GM12878 (cell line): ENCODE measurements at regions not wholly inside any gene's neighbourhood (a gene's known extent, or its start where the extent isn't known, plus 50 kb on each side); places are given as distances from the start of the nearest gene placed in this dataset.

Source experiments
- ATAC-seq: fragments of 200-7000 bp; cut with Tn5 transposase; 3 replicates; pipeline ENCODE4 v1.9.1; 2020; ENCODE audit warnings: mild to moderate bottlenecking, moderate library complexity
- BruUV-seq: library from RNA; stranded (reverse); fragments of 400-500 nt; replicated peaks from 2 replicates; lab custom pipeline; 2021; lab: Mats Ljungman, UMichigan
- CTCF ChIA-PET: fragments of 300-600 bp; sonication (Branson Sonifier 250); formaldehyde crosslinking; extraction: SDS; loops from one replicate; lab custom pipeline; 2021; ENCODE audit warnings: inconsistent platforms; lab: Yijun Ruan, JAX
- POLR2A ChIA-PET: fragments of 350-600 bp; formaldehyde crosslinking; extraction: SDS; loops from one replicate; lab custom pipeline; 2021; ENCODE audit warnings: inconsistent platforms; lab: Charles Lee
- RAD21 ChIA-PET: fragments of 300-600 bp; sonication (Branson Sonifier 250); formaldehyde crosslinking; loops from one replicate; lab custom pipeline; 2023; ENCODE audit warnings: antibody characterized with exemption; ENCODE audit not compliant: unreplicated experiment; lab: Charles Lee
- SMC1A ChIA-PET: fragments of 300-600 bp; sonication (Branson Sonifier 250); formaldehyde crosslinking; loops from one replicate; lab custom pipeline; 2023; ENCODE audit not compliant: unreplicated experiment, uncharacterized antibody; lab: Charles Lee
- DNase-seq: peaks from one replicate; pipeline ENCODE4 v3.0.0-alpha.2; 2011; ENCODE audit warnings: low read depth, low spot score
- FAIRE-seq: peaks from 3 replicates; lab custom pipeline; 2011; peaks lifted over from hg19 to GRCh38; lab: Jason Lieb, UNC
- H2AFZ ChIP-seq: 2 replicates; pipeline ENCODE4 v1.6.0; 2011; ENCODE audit warnings: low read depth, low read length, control low read depth; ENCODE audit not compliant: control insufficient read depth
- H3K27ac ChIP-seq: 2 replicates; pipeline ENCODE4 v1.5.1; 2011; ENCODE audit warnings: control low read depth; ENCODE audit not compliant: control insufficient read depth, insufficient read depth
- H3K27me3 ChIP-seq, 2 experiments: replicated peaks in 1 of 2; 2 replicates each; pipeline versions ENCODE4 v1.6.0 to v1.6.1; 2011; ENCODE audit warnings: low read length in 1 of 2; ENCODE audit not compliant: control insufficient read depth in 2 of 2, insufficient read depth in 2 of 2
- H3K36me3 ChIP-seq, 2 experiments: 2 replicates each; pipeline ENCODE4 v1.5.1; 2011; ENCODE audit warnings: low read length in 1 of 2; ENCODE audit not compliant: control insufficient read depth in 2 of 2, insufficient read depth in 2 of 2
- H3K4me1 ChIP-seq: 2 replicates; pipeline ENCODE4 v1.6.1; 2011; ENCODE audit warnings: mild to moderate bottlenecking, low read length, moderate library complexity, mixed read lengths; ENCODE audit not compliant: control insufficient read depth, insufficient read depth
- H3K4me2 ChIP-seq: 2 replicates; pipeline ENCODE4 v1.6.0; 2011; ENCODE audit warnings: control low read depth; ENCODE audit not compliant: control insufficient read depth, insufficient read depth
- H3K4me3 ChIP-seq: fragments of 200-600 bp; sonication (generic); 2 replicates; pipeline ENCODE4 v1.5.1; 2016
- H3K79me2 ChIP-seq: 2 replicates; pipeline ENCODE4 v1.6.0; 2011; ENCODE audit warnings: low read length; ENCODE audit not compliant: control insufficient read depth, insufficient read depth
- H3K9ac ChIP-seq: 2 replicates; pipeline ENCODE4 v1.8.0; 2011; ENCODE audit warnings: low read length, control low read depth, mixed read lengths; ENCODE audit not compliant: control insufficient read depth, insufficient read depth
- H3K9me3 ChIP-seq: replicated peaks from 3 replicates; pipeline ENCODE4 v1.5.1; 2011; ENCODE audit warnings: mild to moderate bottlenecking, low read length; ENCODE audit not compliant: control insufficient read depth, insufficient read depth
- H4K20me1 ChIP-seq: 2 replicates; pipeline ENCODE4 v1.6.0; 2011; ENCODE audit not compliant: control insufficient read depth, insufficient read depth
- EP300 ChIP-seq, 2 experiments: fragments of 150-350 bp in 1 of 2; IDR thresholded peaks; 2 replicates each; pipeline ENCODE4 v1.6.1; 2011 to 2012; ENCODE audit warnings: low read depth in 2 of 2, low read length in 2 of 2, borderline replicate concordance in 1 of 2, improper control_type of control experiment in 1 of 2, inconsistent platforms in 1 of 2; ENCODE audit not compliant: control insufficient read depth in 1 of 2
- NFYB ChIP-seq: IDR thresholded peaks from 2 replicates; pipeline ENCODE4 v1.6.1; 2011; ENCODE audit warnings: low read depth, mild to moderate bottlenecking, low read length, improper control_type of control experiment, moderate library complexity; ENCODE audit not compliant: insufficient read depth
- PML ChIP-seq: IDR thresholded peaks from 2 replicates; pipeline ENCODE4 v1.6.1; 2012; ENCODE audit warnings: low read length, inconsistent platforms
- POLR2AphosphoS2 ChIP-seq: IDR thresholded peaks from 2 replicates; pipeline ENCODE4 v1.6.1; 2011; ENCODE audit warnings: low read depth, mild to moderate bottlenecking, low read length, improper control_type of control experiment, moderate library complexity
- SREBF1 ChIP-seq: IDR thresholded peaks from 2 replicates; pipeline ENCODE4 v1.6.1; 2012; ENCODE audit warnings: mild to moderate bottlenecking, low read length
- TCF12 ChIP-seq: IDR thresholded peaks from 2 replicates; pipeline ENCODE4 v1.6.1; 2011; ENCODE audit warnings: low read depth, mild to moderate bottlenecking, low read length
- WRNIP1 ChIP-seq: IDR thresholded peaks from 2 replicates; pipeline ENCODE4 v1.6.1; 2011; ENCODE audit warnings: low read depth, low read length, improper control_type of control experiment, borderline replicate concordance
- YY1 ChIP-seq: IDR thresholded peaks from 2 replicates; pipeline ENCODE4 v1.6.1; 2011; ENCODE audit warnings: low read depth, mild to moderate bottlenecking, low read length
- WGBS: methylation state at CpG from one replicate; pipeline ENCODE4 v1.1.6; 2016; ENCODE audit warnings: low lambda C conversion rate; ENCODE audit not compliant: insufficient replicate concordance, insufficient coverage; ENCODE audit errors: missing lambda C conversion rate; 5-methylcytosine and 5-hydroxymethylcytosine counted together
- in situ Hi-C: fragments of 300-500 bp; cut with MboI; formaldehyde crosslinking; loops from 9 replicates; pipeline ENCODE4 v1.14.3; 2018; ENCODE audit warnings: mixed read lengths
- intact Hi-C: fragments of 100-400 bp; cut with micrococcal nuclease; formaldehyde crosslinking; loops from one replicate; pipeline ENCODE4 v1.14.2; 2022; ENCODE audit not compliant: unreplicated experiment
- TF ChIP-seq, protein P1 (sequence below): IDR thresholded peaks from 2 replicates; pipeline ENCODE4 v1.6.1; 2011; ENCODE audit warnings: borderline replicate concordance, low read depth, mild to moderate bottlenecking, moderate library complexity, low read length; ENCODE audit not compliant: insufficient read depth, poor library complexity, severe bottlenecking
- TF ChIP-seq, protein P2 (sequence below): fragments of 450-650 bp; conservative IDR thresholded peaks from 2 replicates; pipeline ENCODE4 v1.6.1; 2017; ENCODE audit warnings: mild to moderate bottlenecking, moderate library complexity
- TF ChIP-seq, protein P3 (sequence below): IDR thresholded peaks from 2 replicates; pipeline ENCODE4 v1.6.1; 2011; ENCODE audit warnings: low read depth, mild to moderate bottlenecking, low read length, moderate library complexity, borderline replicate concordance; ENCODE audit errors: extremely low read depth
- TF ChIP-seq, protein P4 (sequence below): fragments of 450-650 bp; IDR thresholded peaks from 2 replicates; pipeline ENCODE4 v1.6.1; 2016; ENCODE audit warnings: mild to moderate bottlenecking
- TF ChIP-seq, protein P5 (sequence below): fragments of 450-650 bp; formaldehyde crosslinking; IDR thresholded peaks from 2 replicates; pipeline ENCODE4 v1.5.0; 2022; ENCODE audit warnings: mild to moderate bottlenecking, missing genetic modification characterization

DNA sequence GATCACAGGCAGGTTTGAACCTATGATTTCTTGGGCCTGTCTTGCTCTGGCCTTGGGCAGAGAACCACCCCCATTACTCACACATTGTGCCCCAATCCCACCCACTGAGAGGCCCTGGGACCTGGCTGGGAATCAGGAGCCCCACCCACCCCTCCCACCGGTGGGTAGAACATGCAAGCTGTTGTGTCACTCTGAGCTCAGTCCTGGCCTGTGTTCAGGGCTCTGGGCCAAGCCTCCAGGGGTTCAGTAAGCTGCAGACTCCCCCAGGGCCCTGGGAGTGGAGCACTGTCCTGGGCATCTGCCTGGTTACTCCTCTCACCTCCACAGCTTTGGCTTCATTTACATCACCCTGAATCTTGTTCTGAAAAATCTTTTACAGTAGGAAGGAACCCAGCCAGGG lies 270.5 kb downstream of the RRAGC start (continued):
- no peak for TF ChIP-seq YY1

DNA sequence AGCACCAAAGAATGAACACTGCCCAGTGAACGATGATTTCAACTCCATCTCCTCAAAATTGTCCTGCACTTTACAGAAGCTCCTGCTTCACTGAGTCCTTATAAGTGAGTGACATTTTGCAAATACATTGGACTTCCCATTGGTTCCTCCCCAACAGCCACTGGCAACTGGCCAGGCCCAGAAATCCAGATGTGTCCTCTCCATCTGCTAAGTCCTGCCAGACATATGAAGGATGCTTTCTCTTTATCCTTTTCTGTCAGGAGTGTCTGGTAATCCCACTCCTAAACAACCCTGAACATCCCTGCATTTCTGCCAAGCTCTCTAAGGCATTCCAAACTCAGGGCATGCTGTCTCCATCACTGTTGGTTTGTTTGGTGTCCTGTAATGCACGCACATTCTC lies 271.8 kb downstream of the RRAGC start:
- H3K36me3 ChIP-seq: no peaks in the 10 kb centered on the region
- SMC1A ChIA-PET: interaction anchor here (0.5 to 1.1 kb wide), 2 partner anchors 17 to 61 kb away, joined by 3 to 4 read pairs; no protein-coding TSS in a partner anchor
- DNase-seq (no peak), ATAC-seq (no peak), FAIRE-seq (no peak)
- no peak overlapping the region; the same call in 1 of the 2 replicates for H2AFZ ChIP-seq
- H3K4me1 ChIP-seq: peaks cover 3% of the 10 kb centered on the region; the same call in 1 of the 2 replicates
- CTCF ChIA-PET: interaction anchor here (0.9 to 3.7 kb wide), 8 partner anchors 60 to 560 kb away, joined by 3 to 19 read pairs (median 3); no protein-coding TSS in a partner anchor
- in situ Hi-C loops: loop anchor here (25.0 kb wide), 1 partner anchor 550 kb away; the partner anchor contains the start of gene POU3F1
- RAD21 ChIA-PET: interaction anchor here (1.1 kb wide), 1 partner anchor 232 kb away, joined by 3 read pairs; no protein-coding TSS in a partner anchor
- no peaks in the 10 kb centered on the region for H4K20me1 ChIP-seq
- no peak overlapping the region for H3K4me2 ChIP-seq
- H3K9me3 ChIP-seq: no peaks in the 10 kb centered on the region
- no peak overlapping the region for H3K4me3 ChIP-seq
- intact Hi-C loops: loop anchor here (2.0 to 5.0 kb wide), 3 partner anchors 110 to 560 kb away; no protein-coding TSS in a partner anchor
- TF ChIP-seq NFYB (no peak), EP300 (IDR thresholded peaks at IDR 0.05; ENCODE audit: borderline replicate concordance in 1 of 2, control insufficient read depth in 1 of 2, low read depth in 2 of 2, low read length in 2 of 2) (no peak), SREBF1 (no peak), TCF12 (no peak), PML (no peak), POLR2AphosphoS2 (no peak), WRNIP1 (no peak)
- TF ChIP-seq, protein P1, sequence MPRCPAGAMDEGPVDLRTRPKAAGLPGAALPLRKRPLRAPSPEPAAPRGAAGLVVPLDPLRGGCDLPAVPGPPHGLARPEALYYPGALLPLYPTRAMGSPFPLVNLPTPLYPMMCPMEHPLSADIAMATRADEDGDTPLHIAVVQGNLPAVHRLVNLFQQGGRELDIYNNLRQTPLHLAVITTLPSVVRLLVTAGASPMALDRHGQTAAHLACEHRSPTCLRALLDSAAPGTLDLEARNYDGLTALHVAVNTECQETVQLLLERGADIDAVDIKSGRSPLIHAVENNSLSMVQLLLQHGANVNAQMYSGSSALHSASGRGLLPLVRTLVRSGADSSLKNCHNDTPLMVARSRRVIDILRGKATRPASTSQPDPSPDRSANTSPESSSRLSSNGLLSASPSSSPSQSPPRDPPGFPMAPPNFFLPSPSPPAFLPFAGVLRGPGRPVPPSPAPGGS: no peak
- TF ChIP-seq, protein P2, sequence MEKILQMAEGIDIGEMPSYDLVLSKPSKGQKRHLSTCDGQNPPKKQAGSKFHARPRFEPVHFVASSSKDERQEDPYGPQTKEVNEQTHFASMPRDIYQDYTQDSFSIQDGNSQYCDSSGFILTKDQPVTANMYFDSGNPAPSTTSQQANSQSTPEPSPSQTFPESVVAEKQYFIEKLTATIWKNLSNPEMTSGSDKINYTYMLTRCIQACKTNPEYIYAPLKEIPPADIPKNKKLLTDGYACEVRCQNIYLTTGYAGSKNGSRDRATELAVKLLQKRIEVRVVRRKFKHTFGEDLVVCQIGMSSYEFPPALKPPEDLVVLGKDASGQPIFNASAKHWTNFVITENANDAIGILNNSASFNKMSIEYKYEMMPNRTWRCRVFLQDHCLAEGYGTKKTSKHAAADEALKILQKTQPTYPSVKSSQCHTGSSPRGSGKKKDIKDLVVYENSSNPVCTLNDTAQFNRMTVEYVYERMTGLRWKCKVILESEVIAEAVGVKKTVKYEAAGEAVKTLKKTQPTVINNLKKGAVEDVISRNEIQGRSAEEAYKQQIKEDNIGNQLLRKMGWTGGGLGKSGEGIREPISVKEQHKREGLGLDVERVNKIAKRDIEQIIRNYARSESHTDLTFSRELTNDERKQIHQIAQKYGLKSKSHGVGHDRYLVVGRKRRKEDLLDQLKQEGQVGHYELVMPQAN: no peak
- TF ChIP-seq, protein P3, sequence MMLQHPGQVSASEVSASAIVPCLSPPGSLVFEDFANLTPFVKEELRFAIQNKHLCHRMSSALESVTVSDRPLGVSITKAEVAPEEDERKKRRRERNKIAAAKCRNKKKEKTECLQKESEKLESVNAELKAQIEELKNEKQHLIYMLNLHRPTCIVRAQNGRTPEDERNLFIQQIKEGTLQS: no peak
- TF ChIP-seq, protein P4, sequence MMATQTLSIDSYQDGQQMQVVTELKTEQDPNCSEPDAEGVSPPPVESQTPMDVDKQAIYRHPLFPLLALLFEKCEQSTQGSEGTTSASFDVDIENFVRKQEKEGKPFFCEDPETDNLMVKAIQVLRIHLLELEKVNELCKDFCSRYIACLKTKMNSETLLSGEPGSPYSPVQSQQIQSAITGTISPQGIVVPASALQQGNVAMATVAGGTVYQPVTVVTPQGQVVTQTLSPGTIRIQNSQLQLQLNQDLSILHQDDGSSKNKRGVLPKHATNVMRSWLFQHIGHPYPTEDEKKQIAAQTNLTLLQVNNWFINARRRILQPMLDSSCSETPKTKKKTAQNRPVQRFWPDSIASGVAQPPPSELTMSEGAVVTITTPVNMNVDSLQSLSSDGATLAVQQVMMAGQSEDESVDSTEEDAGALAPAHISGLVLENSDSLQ: no peak
- TF ChIP-seq, protein P5, sequence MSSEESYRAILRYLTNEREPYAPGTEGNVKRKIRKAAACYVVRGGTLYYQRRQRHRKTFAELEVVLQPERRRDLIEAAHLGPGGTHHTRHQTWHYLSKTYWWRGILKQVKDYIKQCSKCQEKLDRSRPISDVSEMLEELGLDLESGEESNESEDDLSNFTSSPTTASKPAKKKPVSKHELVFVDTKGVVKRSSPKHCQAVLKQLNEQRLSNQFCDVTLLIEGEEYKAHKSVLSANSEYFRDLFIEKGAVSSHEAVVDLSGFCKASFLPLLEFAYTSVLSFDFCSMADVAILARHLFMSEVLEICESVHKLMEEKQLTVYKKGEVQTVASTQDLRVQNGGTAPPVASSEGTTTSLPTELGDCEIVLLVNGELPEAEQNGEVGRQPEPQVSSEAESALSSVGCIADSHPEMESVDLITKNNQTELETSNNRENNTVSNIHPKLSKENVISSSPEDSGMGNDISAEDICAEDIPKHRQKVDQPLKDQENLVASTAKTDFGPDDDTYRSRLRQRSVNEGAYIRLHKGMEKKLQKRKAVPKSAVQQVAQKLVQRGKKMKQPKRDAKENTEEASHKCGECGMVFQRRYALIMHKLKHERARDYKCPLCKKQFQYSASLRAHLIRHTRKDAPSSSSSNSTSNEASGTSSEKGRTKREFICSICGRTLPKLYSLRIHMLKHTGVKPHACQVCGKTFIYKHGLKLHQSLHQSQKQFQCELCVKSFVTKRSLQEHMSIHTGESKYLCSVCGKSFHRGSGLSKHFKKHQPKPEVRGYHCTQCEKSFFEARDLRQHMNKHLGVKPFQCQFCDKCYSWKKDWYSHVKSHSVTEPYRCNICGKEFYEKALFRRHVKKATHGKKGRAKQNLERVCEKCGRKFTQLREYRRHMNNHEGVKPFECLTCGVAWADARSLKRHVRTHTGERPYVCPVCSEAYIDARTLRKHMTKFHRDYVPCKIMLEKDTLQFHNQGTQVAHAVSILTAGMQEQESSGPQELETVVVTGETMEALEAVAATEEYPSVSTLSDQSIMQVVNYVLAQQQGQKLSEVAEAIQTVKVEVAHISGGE (CRISPR knock-in tag): no peak
- H3K27me3 ChIP-seq: no peaks in the 10 kb centered on the region
- H3K79me2 ChIP-seq: no peaks in the 10 kb centered on the region
- POLR2A ChIA-PET: no interaction called here
- H3K9ac ChIP-seq: no peak overlapping the region
- no peak overlapping the region for H3K27ac ChIP-seq
- no TSS peak for BruUV-seq
- WGBS: 66% methylated on average over 2 of the region's 2 CpGs
